ENCODE measurements at regions not wholly inside any gene's neighbourhood (a gene's known extent, or its start where the extent isn't known, plus 50 kb on each side); places are given as distances from the start of the nearest gene placed in this dataset.
A peak's percentile ranks its signal among the peaks of the same experiment; 100 is the strongest.
"Not testable (repeated sequence)": the region's sequence is repeated elsewhere in the genome, so short reads cannot be mapped to it uniquely, and the experiment has no call there.

GRCh38 chr4:173091362-173091761, 77.2 kb upstream of the GALNT7 start:
- intact Hi-C loops (cut with DNase I, micrococcal nuclease) = no loop called here
- Histone ChIP-seq H3K4me3 (no peak overlapping the region), H3K4me1 (ENCODE audit: low read depth) (peaks cover 3% of the 10 kb centered on the region), H3K36me3 (ENCODE audit: low read depth) (no peaks in the 10 kb centered on the region), H3K9me3 (no peaks in the 10 kb centered on the region)
- TF ChIP-seq CTCF (IDR thresholded peaks at IDR 0.05) = no peak
- no peak for ATAC-seq
- peak in 1 of 3 donors; percentile 32 for DNase-seq

- Histone ChIP-seq H3K4me3 (no peak overlapping the region), H3K9me3 (no peaks in the 10 kb centered on the region), H3K36me3 (ENCODE audit: low read depth) (no peaks in the 10 kb centered on the region), H3K4me1 (ENCODE audit: low read depth) (peaks cover 3% of the 10 kb centered on the region)
- no peak for ATAC-seq
- no peak for DNase-seq
- intact Hi-C loops (cut with DNase I, micrococcal nuclease) = no loop called here
- no peak for TF ChIP-seq CTCF (IDR thresholded peaks at IDR 0.05)
These were observed 76.7 kb upstream of the GALNT7 start for GRCh38 chr4:173091958-173092357.

- Histone ChIP-seq H3K4me3 (no peak overlapping the region), H3K9me3 (no peaks in the 10 kb centered on the region), H3K36me3 (ENCODE audit: low read depth) (no peaks in the 10 kb centered on the region), H3K4me1 (ENCODE audit: low read depth) (peaks cover 3% of the 10 kb centered on the region)
- no peak for ATAC-seq
- intact Hi-C loops (cut with DNase I, micrococcal nuclease) = no loop called here
- no peak for DNase-seq
- no peak for TF ChIP-seq CTCF (IDR thresholded peaks at IDR 0.05)
These were observed 75.2 kb upstream of the GALNT7 start for GRCh38 chr4:173093361-173093760.

GRCh38 chr4:173094739-173095421, 73.7 kb upstream of the GALNT7 start:
- H3K4me3 ChIP-seq = no peak overlapping the region
- intact Hi-C loops (cut with DNase I, micrococcal nuclease) = no loop called here
- peak; percentile 90 for ATAC-seq
- TF ChIP-seq CTCF (IDR thresholded peaks at IDR 0.05) = no peak
- DNase-seq = peak in 1 of 3 donors; percentile 50
- H3K9me3 ChIP-seq = no peaks in the 10 kb centered on the region
- no peaks in the 10 kb centered on the region for H3K36me3 ChIP-seq (ENCODE audit: low read depth)
- H3K4me1 ChIP-seq (ENCODE audit: low read depth) = peaks cover 3% of the 10 kb centered on the region

GRCh38 chr4:173099447-173099846, 69.2 kb upstream of the GALNT7 start:
- H3K4me3 ChIP-seq; intact Hi-C loops (cut with DNase I, micrococcal nuclease); H3K36me3 ChIP-seq (ENCODE audit: low read depth); ATAC-seq; H3K4me1 ChIP-seq (ENCODE audit: low read depth); H3K9me3 ChIP-seq; DNase-seq: not testable (repeated sequence)

- Histone ChIP-seq H3K4me1 (ENCODE audit: low read depth) (no peaks in the 10 kb centered on the region), H3K4me3 (no peak overlapping the region), H3K9me3 (no peaks in the 10 kb centered on the region), H3K36me3 (ENCODE audit: low read depth) (no peaks in the 10 kb centered on the region)
- intact Hi-C loops (cut with DNase I, micrococcal nuclease) = no loop called here
- DNase-seq (no peak), ATAC-seq (no peak)
- no peak for TF ChIP-seq CTCF (IDR thresholded peaks at IDR 0.05)
These were observed 57.6 kb upstream of the GALNT7 start for GRCh38 chr4:173111031-173111430.

- H3K36me3 ChIP-seq (ENCODE audit: low read depth); ATAC-seq; DNase-seq; intact Hi-C loops (cut with DNase I, micrococcal nuclease); H3K4me3 ChIP-seq; H3K9me3 ChIP-seq: not testable (repeated sequence)
- peaks cover 15% of the 10 kb centered on the region for H3K4me1 ChIP-seq (ENCODE audit: low read depth)
These were observed 51.2 kb upstream of the GALNT7 start for GRCh38 chr4:173117430-173117829.

Data from mucosa of descending colon (tissue), 3 donors.